H9 (cell line): ENCODE measurements at regions not wholly inside any gene's neighbourhood (a gene's known extent, or its start where the extent isn't known, plus 50 kb on each side); places are given as distances from the start of the nearest gene placed in this dataset.
"Not testable (repeated sequence)": the region's sequence is repeated elsewhere in the genome, so short reads cannot be mapped to it uniquely, and the experiment has no call there.

Experiments used
- DNase-seq: peaks from one replicate; pipeline ENCODE4 v3.0.0-alpha.2; 2017
- H2AFZ ChIP-seq: one replicate; pipeline ENCODE4 v1.6.1; 2013; ENCODE audit warnings: mild to moderate bottlenecking, low read length, control low read depth, moderate library complexity
- H2AK5ac ChIP-seq: 2 replicates; pipeline ENCODE4 v1.6.1; 2013; ENCODE audit warnings: low read length, control low read depth, mixed read lengths; ENCODE audit not compliant: insufficient read length
- H2BK120ac ChIP-seq: one replicate; pipeline ENCODE4 v1.6.1; 2013; ENCODE audit warnings: low read depth, mild to moderate bottlenecking, low read length, control low read depth, inconsistent platforms; ENCODE audit not compliant: poor library complexity, severe bottlenecking
- H2BK12ac ChIP-seq: 2 replicates; pipeline ENCODE4 v1.6.1; 2013; ENCODE audit warnings: low read length, control low read depth, mixed read lengths, low read depth; ENCODE audit not compliant: insufficient read length
- H2BK15ac ChIP-seq: 2 replicates; pipeline ENCODE4 v1.6.1; 2013; ENCODE audit warnings: low read depth, low read length, control low read depth
- H2BK20ac ChIP-seq: one replicate; pipeline ENCODE4 v1.6.1; 2013; ENCODE audit warnings: low read depth, mild to moderate bottlenecking, low read length, control low read depth, inconsistent platforms; ENCODE audit not compliant: poor library complexity, severe bottlenecking
- H2BK5ac ChIP-seq: 2 replicates; pipeline ENCODE4 v1.6.1; 2013; ENCODE audit warnings: low read length, control low read depth, mixed read lengths; ENCODE audit not compliant: insufficient read length
- H3K14ac ChIP-seq: 2 replicates; pipeline ENCODE4 v1.6.1; 2013; ENCODE audit warnings: low read length, control low read depth; ENCODE audit not compliant: insufficient read depth
- H3K18ac ChIP-seq: 2 replicates; pipeline ENCODE4 v1.6.1; 2013; ENCODE audit warnings: low read depth, mild to moderate bottlenecking, mixed read lengths, low read length, control low read depth; ENCODE audit not compliant: insufficient read length
- H3K23ac ChIP-seq: 2 replicates; pipeline ENCODE4 v1.6.1; 2013; ENCODE audit warnings: low read length, control low read depth, mixed read lengths, low read depth; ENCODE audit not compliant: insufficient read length
- H3K23me2 ChIP-seq: 2 replicates; pipeline ENCODE4 v1.6.1; 2013; ENCODE audit warnings: low read depth, mild to moderate bottlenecking, mixed read lengths, low read length, control low read depth; ENCODE audit not compliant: insufficient read length, poor library complexity, severe bottlenecking
- H3K27ac ChIP-seq: 2 replicates; pipeline ENCODE4 v1.5.1; 2013; ENCODE audit warnings: low read length, control low read depth, mixed read lengths, low read depth; ENCODE audit not compliant: insufficient read length
- H3K27me3 ChIP-seq: 2 replicates; pipeline ENCODE4 v1.6.1; 2013; ENCODE audit warnings: low read length, control low read depth, inconsistent platforms; ENCODE audit not compliant: insufficient read depth
- H3K4ac ChIP-seq: 2 replicates; pipeline ENCODE4 v1.6.1; 2013; ENCODE audit warnings: low read depth, mild to moderate bottlenecking, control low read depth, inconsistent platforms, low read length, moderate library complexity
- H3K4me1 ChIP-seq: 2 replicates; pipeline ENCODE4 v1.6.1; 2013; ENCODE audit warnings: low read length, control low read depth, inconsistent platforms; ENCODE audit not compliant: insufficient read depth
- H3K4me2 ChIP-seq: 2 replicates; pipeline ENCODE4 v1.6.1; 2013; ENCODE audit warnings: low read length, control low read depth, mixed read lengths; ENCODE audit not compliant: insufficient read length, insufficient read depth
- H3K56ac ChIP-seq: 2 replicates; pipeline ENCODE4 v1.6.1; 2013; ENCODE audit warnings: low read depth, mild to moderate bottlenecking, mixed read lengths, low read length, control low read depth; ENCODE audit not compliant: insufficient read length
- H3K79me1 ChIP-seq: 2 replicates; pipeline ENCODE4 v1.6.1; 2013; ENCODE audit warnings: low read depth, mild to moderate bottlenecking, moderate library complexity, low read length, control low read depth, inconsistent platforms; ENCODE audit not compliant: insufficient read depth, poor library complexity, severe bottlenecking
- H3K79me2 ChIP-seq: 2 replicates; pipeline ENCODE4 v1.6.1; 2013; ENCODE audit warnings: low read length, control low read depth, inconsistent platforms; ENCODE audit not compliant: insufficient read depth
- H3K9ac ChIP-seq: 2 replicates; pipeline ENCODE4 v1.6.1; 2013; ENCODE audit warnings: low read length, control low read depth, mixed read lengths; ENCODE audit not compliant: insufficient read length; ENCODE audit errors: extremely low read depth
- H3K9me3 ChIP-seq: one replicate; pipeline ENCODE4 v1.6.1; 2013; ENCODE audit warnings: low read depth, low read length, inconsistent platforms; ENCODE audit not compliant: control insufficient read depth
- H3T11ph ChIP-seq: one replicate; pipeline ENCODE4 v1.6.1; 2013; ENCODE audit warnings: mild to moderate bottlenecking, low read length, control low read depth, inconsistent platforms
- H4K20me1 ChIP-seq: one replicate; pipeline ENCODE4 v1.6.1; 2013; ENCODE audit not compliant: control insufficient read depth, insufficient read length, insufficient read depth
- H4K5ac ChIP-seq: 2 replicates; pipeline ENCODE4 v1.6.1; 2013; ENCODE audit warnings: low read depth, mild to moderate bottlenecking, mixed read lengths, low read length, control low read depth; ENCODE audit not compliant: insufficient read length
- H4K8ac ChIP-seq: replicated peaks from 2 replicates; pipeline ENCODE4 v1.6.1; 2013; ENCODE audit warnings: low read length, control low read depth, mixed read lengths, low read depth; ENCODE audit not compliant: insufficient read length
- H4K91ac ChIP-seq: 2 replicates; pipeline ENCODE4 v1.6.1; 2013; ENCODE audit warnings: low read depth, mild to moderate bottlenecking, moderate library complexity, mixed read lengths, low read length, control low read depth; ENCODE audit not compliant: insufficient read length
- H3K27ac Mint-ChIP-seq, 3 experiments: 2 replicates in 2 of 3; 3 replicates in 1 of 3; pipeline ENCODE4 v1.8.0; 2020 to 2021; ENCODE audit warnings: mixed read lengths in 3 of 3, mild to moderate bottlenecking in 1 of 3, moderate library complexity in 1 of 3
- H3K27me3 Mint-ChIP-seq: 2 replicates; pipeline ENCODE4 v1.8.0; 2021; ENCODE audit warnings: low read depth, mild to moderate bottlenecking, moderate library complexity, mixed read lengths
- H3K36me3 Mint-ChIP-seq, 3 experiments: 2 replicates in 2 of 3; 3 replicates in 1 of 3; pipeline ENCODE4 v1.8.0; 2020 to 2021; ENCODE audit warnings: low read depth in 3 of 3, mixed read lengths in 3 of 3; ENCODE audit not compliant: insufficient read depth in 1 of 3
- H3K4me1 Mint-ChIP-seq, 2 experiments: 2 replicates each; pipeline ENCODE4 v1.8.0; 2020; ENCODE audit warnings: mixed read lengths in 2 of 2
- H3K4me3 Mint-ChIP-seq, 2 experiments: 2 replicates in 1 of 2; 3 replicates in 1 of 2; pipeline ENCODE4 v1.8.0; 2020 to 2021; ENCODE audit warnings: mild to moderate bottlenecking in 2 of 2, mixed read lengths in 2 of 2, moderate library complexity in 1 of 2
- H3K9me3 Mint-ChIP-seq, 2 experiments: 2 replicates in 1 of 2; 3 replicates in 1 of 2; pipeline ENCODE4 v1.8.0; 2020; ENCODE audit warnings: mild to moderate bottlenecking in 2 of 2, mixed read lengths in 2 of 2, moderate library complexity in 1 of 2
- WGBS: extraction: QIAGEN DNeasy Blood & Tissue Kit; methylation state at CpG from one replicate; pipeline ENCODE4 v1.1.7; 2013; ENCODE audit warnings: missing lambda C conversion rate, low lambda C conversion rate, mixed read lengths; ENCODE audit not compliant: insufficient read length; ENCODE audit errors: extremely low coverage; 5-methylcytosine and 5-hydroxymethylcytosine counted together

GRCh38 chr16:29193248-29193574, 208.4 kb downstream of the LAT start:
- not testable (repeated sequence) for H3K27me3 Mint-ChIP-seq, H4K8ac ChIP-seq, H3K4me1 Mint-ChIP-seq, H3K79me1 ChIP-seq, H3K79me2 ChIP-seq, H3K9ac ChIP-seq, H3K4me3 Mint-ChIP-seq, H2BK20ac ChIP-seq, H3K14ac ChIP-seq, H3K4me1 ChIP-seq, H3K18ac ChIP-seq, H2BK12ac ChIP-seq, H3K23me2 ChIP-seq, H2AFZ ChIP-seq, H3K27ac ChIP-seq, H3K9me3 Mint-ChIP-seq, H3K56ac ChIP-seq, DNase-seq, H2AK5ac ChIP-seq, H2BK5ac ChIP-seq, H4K91ac ChIP-seq, H3K23ac ChIP-seq, H3K4me2 ChIP-seq, H3T11ph ChIP-seq, H3K27me3 ChIP-seq, H4K20me1 ChIP-seq, H3K4ac ChIP-seq, H3K27ac Mint-ChIP-seq, H2BK120ac ChIP-seq, H4K5ac ChIP-seq, H2BK15ac ChIP-seq, H3K36me3 Mint-ChIP-seq, H3K9me3 ChIP-seq
- WGBS: no CpG with 5 or more reads among the region's 14 CpGs
